Panc1 (cell line): ENCODE measurements at regions not wholly inside any gene's neighbourhood (a gene's known extent, or its start where the extent isn't known, plus 50 kb on each side); places are given as distances from the start of the nearest gene placed in this dataset.

Source experiments
- ATAC-seq: fragments of 200-7000 bp; cut with Tn5 transposase; 2 replicates; pipeline ENCODE4 v1.9.1; 2020; ENCODE audit warnings: mild to moderate bottlenecking, moderate library complexity
- BruUV-seq: library from RNA; stranded (reverse); fragments of 400-500 nt; replicated peaks from 2 replicates; lab custom pipeline; 2021; lab: Mats Ljungman, UMichigan
- CTCF ChIA-PET: fragments of 300-600 bp; sonication (Branson Sonifier 250); formaldehyde crosslinking; loops from one replicate; lab custom pipeline; 2022; ENCODE audit warnings: antibody characterized with exemption; lab: Charles Lee
- POLR2A ChIA-PET: fragments of 300-600 bp; sonication (Branson Sonifier 250); formaldehyde crosslinking; loops from one replicate; lab custom pipeline; 2022; ENCODE audit warnings: antibody characterized with exemption; lab: Charles Lee
- DNase-seq: peaks from one replicate; pipeline ENCODE4 v3.0.0-alpha.2; 2010; ENCODE audit warnings: low read depth, low spot score
- H3K27ac ChIP-seq: 2 replicates; pipeline ENCODE4 v1.5.1; 2011; ENCODE audit warnings: mild to moderate bottlenecking, low read length, inconsistent platforms
- H3K27me3 ChIP-seq: fragments of 200-500 bp; sonication (Bioruptor generic); 2 replicates; pipeline ENCODE4 v1.6.0; 2014; ENCODE audit warnings: low read length, inconsistent platforms; ENCODE audit not compliant: control insufficient read depth, insufficient read depth
- H3K36me3 ChIP-seq: fragments of 200-500 bp; sonication (Bioruptor generic); 2 replicates; pipeline ENCODE4 v1.5.1; 2014; ENCODE audit warnings: inconsistent platforms, mild to moderate bottlenecking, low read length, moderate library complexity; ENCODE audit not compliant: control insufficient read depth, insufficient read depth
- H3K4me1 ChIP-seq: 2 replicates; pipeline ENCODE4 v1.5.1; 2011; ENCODE audit warnings: inconsistent platforms, mild to moderate bottlenecking, low read length, moderate library complexity; ENCODE audit not compliant: control insufficient read depth, insufficient read depth
- H3K4me3 ChIP-seq, 2 experiments: 2 replicates each; pipeline ENCODE4 v1.5.1; 2011 to 2012; ENCODE audit warnings: low read depth in 2 of 2, low read length in 2 of 2, mild to moderate bottlenecking in 2 of 2, inconsistent platforms in 1 of 2, moderate library complexity in 1 of 2
- H3K9me3 ChIP-seq: fragments of 200-500 bp; sonication (Bioruptor generic); 2 replicates; pipeline ENCODE4 v1.5.1; 2014; ENCODE audit warnings: low read depth, mild to moderate bottlenecking, inconsistent platforms, low read length, moderate library complexity; ENCODE audit not compliant: control insufficient read depth, insufficient read depth
- POLR2AphosphoS5 ChIP-seq: IDR thresholded peaks from 2 replicates; pipeline ENCODE4 v1.6.1; 2012; ENCODE audit warnings: mild to moderate bottlenecking, low read depth, low read length, moderate library complexity
- SIN3A ChIP-seq: IDR thresholded peaks from 2 replicates; pipeline ENCODE4 v1.6.1; 2012; ENCODE audit warnings: low read depth, mild to moderate bottlenecking, low read length, moderate library complexity, borderline replicate concordance; ENCODE audit not compliant: insufficient read depth
- TCF7L2 ChIP-seq: IDR thresholded peaks from 2 replicates; pipeline ENCODE4 v1.6.1; 2011; ENCODE audit warnings: mild to moderate bottlenecking, low read depth, low read length, inconsistent platforms
- in situ Hi-C: cut with HindIII; loops from 2 replicates; pipeline ENCODE4 v1.10.0; 2016; ENCODE audit warnings: low sequenced_read_pairs, low pct_unique_long_range_greater_than_20kb
- intact Hi-C: fragments of 100-400 bp; cut with micrococcal nuclease; formaldehyde crosslinking; loops from one replicate; pipeline ENCODE4 v1.10.0; 2022; ENCODE audit not compliant: unreplicated experiment
- TF ChIP-seq, protein P1 (sequence below), 2 experiments: IDR thresholded peaks; 2 replicates each; pipeline ENCODE4 v1.6.1; 2011 to 2012; ENCODE audit warnings: low read depth in 2 of 2, control low read depth in 1 of 2, low read length in 1 of 2, mild to moderate bottlenecking in 1 of 2, moderate library complexity in 1 of 2; ENCODE audit not compliant: insufficient read depth in 1 of 2
- TF ChIP-seq, protein P2 (sequence below): fragments of 450-650 bp; IDR thresholded peaks from 2 replicates; pipeline ENCODE4 v1.5.1; 2017; ENCODE audit warnings: mild to moderate bottlenecking

DNA sequence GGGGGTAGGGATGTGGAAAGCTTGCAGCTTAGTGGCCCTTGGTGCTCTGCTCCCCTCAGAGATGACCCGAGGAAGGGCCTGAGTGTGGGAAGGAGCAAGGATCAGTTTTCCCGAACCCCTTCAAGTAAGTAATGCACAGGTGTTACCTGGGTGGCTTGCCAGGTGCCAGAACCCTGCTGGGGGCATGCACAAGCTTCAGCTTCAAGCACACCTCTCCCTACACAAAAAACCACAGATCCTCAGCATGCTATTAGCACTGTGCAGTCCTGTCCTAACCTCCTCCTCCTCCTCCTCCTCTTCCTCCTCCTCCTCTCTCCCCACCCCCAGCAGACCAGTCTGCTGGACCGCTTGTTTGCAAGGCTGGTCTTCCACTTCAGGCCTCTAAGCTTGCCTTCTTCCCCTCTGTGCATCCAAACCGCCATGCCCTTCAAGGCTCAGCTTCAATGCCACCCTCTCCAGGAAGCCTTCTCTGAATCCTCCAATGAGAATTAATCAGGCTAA is 114.8 kb downstream of the ACAA2 start:
- H3K4me3 ChIP-seq: no peak overlapping the region
- BruUV-seq: no TSS peak
- no peak for TF ChIP-seq POLR2AphosphoS5
- TF ChIP-seq, protein P1, sequence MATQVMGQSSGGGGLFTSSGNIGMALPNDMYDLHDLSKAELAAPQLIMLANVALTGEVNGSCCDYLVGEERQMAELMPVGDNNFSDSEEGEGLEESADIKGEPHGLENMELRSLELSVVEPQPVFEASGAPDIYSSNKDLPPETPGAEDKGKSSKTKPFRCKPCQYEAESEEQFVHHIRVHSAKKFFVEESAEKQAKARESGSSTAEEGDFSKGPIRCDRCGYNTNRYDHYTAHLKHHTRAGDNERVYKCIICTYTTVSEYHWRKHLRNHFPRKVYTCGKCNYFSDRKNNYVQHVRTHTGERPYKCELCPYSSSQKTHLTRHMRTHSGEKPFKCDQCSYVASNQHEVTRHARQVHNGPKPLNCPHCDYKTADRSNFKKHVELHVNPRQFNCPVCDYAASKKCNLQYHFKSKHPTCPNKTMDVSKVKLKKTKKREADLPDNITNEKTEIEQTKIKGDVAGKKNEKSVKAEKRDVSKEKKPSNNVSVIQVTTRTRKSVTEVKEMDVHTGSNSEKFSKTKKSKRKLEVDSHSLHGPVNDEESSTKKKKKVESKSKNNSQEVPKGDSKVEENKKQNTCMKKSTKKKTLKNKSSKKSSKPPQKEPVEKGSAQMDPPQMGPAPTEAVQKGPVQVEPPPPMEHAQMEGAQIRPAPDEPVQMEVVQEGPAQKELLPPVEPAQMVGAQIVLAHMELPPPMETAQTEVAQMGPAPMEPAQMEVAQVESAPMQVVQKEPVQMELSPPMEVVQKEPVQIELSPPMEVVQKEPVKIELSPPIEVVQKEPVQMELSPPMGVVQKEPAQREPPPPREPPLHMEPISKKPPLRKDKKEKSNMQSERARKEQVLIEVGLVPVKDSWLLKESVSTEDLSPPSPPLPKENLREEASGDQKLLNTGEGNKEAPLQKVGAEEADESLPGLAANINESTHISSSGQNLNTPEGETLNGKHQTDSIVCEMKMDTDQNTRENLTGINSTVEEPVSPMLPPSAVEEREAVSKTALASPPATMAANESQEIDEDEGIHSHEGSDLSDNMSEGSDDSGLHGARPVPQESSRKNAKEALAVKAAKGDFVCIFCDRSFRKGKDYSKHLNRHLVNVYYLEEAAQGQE (IDR thresholded peaks at IDR 0.05; ENCODE audit: insufficient read depth in 1 of 2, low read depth in 2 of 2, low read length in 1 of 2): no peak
- no peak for TF ChIP-seq SIN3A
- TF ChIP-seq, protein P2, sequence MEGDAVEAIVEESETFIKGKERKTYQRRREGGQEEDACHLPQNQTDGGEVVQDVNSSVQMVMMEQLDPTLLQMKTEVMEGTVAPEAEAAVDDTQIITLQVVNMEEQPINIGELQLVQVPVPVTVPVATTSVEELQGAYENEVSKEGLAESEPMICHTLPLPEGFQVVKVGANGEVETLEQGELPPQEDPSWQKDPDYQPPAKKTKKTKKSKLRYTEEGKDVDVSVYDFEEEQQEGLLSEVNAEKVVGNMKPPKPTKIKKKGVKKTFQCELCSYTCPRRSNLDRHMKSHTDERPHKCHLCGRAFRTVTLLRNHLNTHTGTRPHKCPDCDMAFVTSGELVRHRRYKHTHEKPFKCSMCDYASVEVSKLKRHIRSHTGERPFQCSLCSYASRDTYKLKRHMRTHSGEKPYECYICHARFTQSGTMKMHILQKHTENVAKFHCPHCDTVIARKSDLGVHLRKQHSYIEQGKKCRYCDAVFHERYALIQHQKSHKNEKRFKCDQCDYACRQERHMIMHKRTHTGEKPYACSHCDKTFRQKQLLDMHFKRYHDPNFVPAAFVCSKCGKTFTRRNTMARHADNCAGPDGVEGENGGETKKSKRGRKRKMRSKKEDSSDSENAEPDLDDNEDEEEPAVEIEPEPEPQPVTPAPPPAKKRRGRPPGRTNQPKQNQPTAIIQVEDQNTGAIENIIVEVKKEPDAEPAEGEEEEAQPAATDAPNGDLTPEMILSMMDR: no peak
- TF ChIP-seq TCF7L2: no peak
- no peaks in the 10 kb centered on the region for H3K27me3 ChIP-seq
- CTCF ChIA-PET: no interaction called here
- DNase-seq: no peak
- no peak for ATAC-seq
- H3K36me3 ChIP-seq: no peaks in the 10 kb centered on the region
- H3K27ac ChIP-seq: no peak overlapping the region
- no peaks in the 10 kb centered on the region for H3K9me3 ChIP-seq
- no peaks in the 10 kb centered on the region; the same call in 1 of the 2 replicates for H3K4me1 ChIP-seq
- in situ Hi-C loops (no loop called here), intact Hi-C loops (no loop called here)
- POLR2A ChIA-PET: no interaction called here

DNA sequence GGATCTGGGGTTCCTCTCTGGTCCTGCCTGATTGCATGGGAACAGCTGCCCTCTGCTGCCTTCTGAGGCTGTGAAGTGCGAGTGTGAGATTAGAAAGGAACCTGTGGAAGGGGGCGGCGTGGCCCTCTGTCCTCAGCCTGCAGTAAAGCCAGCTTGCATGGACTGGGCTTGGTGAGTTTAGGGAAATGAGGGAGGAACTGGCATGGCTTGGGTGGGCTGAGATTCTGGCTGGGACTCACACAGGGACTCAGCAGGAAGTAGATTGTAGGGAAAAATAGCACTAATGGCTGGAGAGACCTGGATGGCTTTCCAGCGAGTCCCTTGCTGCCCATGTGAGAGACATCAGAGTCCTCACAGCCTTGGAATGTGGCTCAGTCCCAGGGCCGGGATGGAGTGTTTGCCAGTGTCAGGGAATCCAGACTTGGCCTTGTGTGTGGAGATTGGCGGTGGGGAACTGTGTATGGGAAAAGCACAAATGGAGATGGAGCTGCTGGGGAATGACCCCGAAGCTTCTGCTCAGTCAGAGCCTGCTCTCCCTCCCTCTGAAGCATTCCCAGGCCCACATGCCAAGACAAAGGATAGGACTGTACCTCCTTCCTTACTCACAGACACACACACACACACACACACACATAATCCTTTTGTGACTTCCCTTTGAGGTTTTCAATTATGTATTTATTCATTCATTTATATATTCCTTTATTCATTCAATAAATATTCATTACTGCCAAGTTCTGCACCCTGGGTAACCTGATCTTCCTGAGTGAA is 115.4 kb downstream of the ACAA2 start:
- peak; percentile 52; the same call in 1 of the 2 replicates for ATAC-seq
- no peak for DNase-seq
- Histone ChIP-seq H3K36me3 (no peaks in the 10 kb centered on the region), H3K4me1 (peaks cover 3% of the 10 kb centered on the region), H3K27me3 (no peaks in the 10 kb centered on the region), H3K27ac (peak overlapping the region; percentile 48; the same call in 1 of the 2 replicates), H3K4me3 (no peak overlapping the region), H3K9me3 (no peaks in the 10 kb centered on the region)
- ChIA-PET POLR2A (no interaction called here), CTCF (no interaction called here)
- no peak for TF ChIP-seq TCF7L2
- TF ChIP-seq, protein P1 (IDR thresholded peaks at IDR 0.05; ENCODE audit: insufficient read depth in 1 of 2, low read depth in 2 of 2, low read length in 1 of 2): no peak
- no peak for TF ChIP-seq POLR2AphosphoS5
- TF ChIP-seq SIN3A: no peak
- TF ChIP-seq, protein P2: no peak
- in situ Hi-C loops: no loop called here
- BruUV-seq: no TSS peak
- intact Hi-C loops: no loop called here
